ENCODE measurements at regions not wholly inside any gene's neighbourhood (a gene's known extent, or its start where the extent isn't known, plus 50 kb on each side); places are given as distances from the start of the nearest gene placed in this dataset.

GRCh38 chr13:47046706-47047105, 149.9 kb upstream of the HTR2A start:
- TF ChIP-seq CTCF (conservative IDR thresholded peaks at IDR 0.05) (no peak), ZFX (IDR thresholded peaks at IDR 0.05) (no peak)

Data from C4-2B (cell line).